Endothelial cell of umbilical vein (primary cell): ENCODE measurements at regions not wholly inside any gene's neighbourhood (a gene's known extent, or its start where the extent isn't known, plus 50 kb on each side); places are given as distances from the start of the nearest gene placed in this dataset.

ENCODE experiments used
- BruUV-seq: library from RNA; stranded (reverse); fragments of 400-500 nt; replicated peaks from 2 replicates; lab custom pipeline; 2021; lab: Mats Ljungman, UMichigan
- CTCF ChIA-PET: fragments of 300-600, 350-600 bp; sonication (Branson Sonifier 250); formaldehyde crosslinking; loops from one replicate; lab custom pipeline; 2021; ENCODE audit warnings: antibody characterized with exemption, inconsistent platforms; lab: Charles Lee
- POLR2A ChIA-PET: fragments of 300-600, 350-600 bp; sonication (Branson Sonifier 250); formaldehyde crosslinking; loops from one replicate; lab custom pipeline; 2021; ENCODE audit warnings: antibody characterized with exemption, inconsistent platforms; lab: Charles Lee
- DNase-seq: peaks from one replicate; pipeline ENCODE4 v3.0.0-alpha.2; 2011; ENCODE audit warnings: low read depth, low spot score
- FAIRE-seq: peaks from 2 replicates; lab custom pipeline; 2011; peaks lifted over from hg19 to GRCh38; lab: Jason Lieb, UNC
- H2AFZ ChIP-seq: 2 replicates; pipeline ENCODE4 v1.6.0; 2012; ENCODE audit warnings: low read depth, low read length, control low read depth, inconsistent platforms
- H3K27ac ChIP-seq: 2 replicates; pipeline ENCODE4 v1.5.1; 2011; ENCODE audit warnings: low read depth, mild to moderate bottlenecking, control low read depth, low read length, moderate library complexity; ENCODE audit not compliant: insufficient read depth
- H3K27me3 ChIP-seq, 2 experiments: 2 replicates each; pipeline versions ENCODE4 v1.6.0 to v1.6.1; 2011; ENCODE audit warnings: low read length in 2 of 2, mixed read lengths in 1 of 2; ENCODE audit not compliant: control insufficient read depth in 2 of 2, insufficient read depth in 2 of 2
- H3K36me3 ChIP-seq, 2 experiments: 2 replicates in 1 of 2; 3 replicates in 1 of 2; pipeline ENCODE4 v1.5.1; 2011; ENCODE audit warnings: low read length in 2 of 2, mild to moderate bottlenecking in 1 of 2, moderate library complexity in 1 of 2; ENCODE audit not compliant: control insufficient read depth in 2 of 2, insufficient read depth in 2 of 2; ENCODE audit errors: extremely low read depth in 1 of 2
- H3K4me1 ChIP-seq: 3 replicates; pipeline ENCODE4 v1.5.1; 2011; ENCODE audit warnings: mild to moderate bottlenecking, low read length; ENCODE audit not compliant: control insufficient read depth, insufficient read depth; ENCODE audit errors: extremely low read depth
- H3K4me2 ChIP-seq: 2 replicates; pipeline ENCODE4 v1.6.1; 2011; ENCODE audit warnings: low read length, control low read depth, mixed read lengths; ENCODE audit not compliant: insufficient read depth
- H3K4me3 ChIP-seq, 3 experiments: fragments of 200-600 bp in 1 of 3; sonication (generic), shearing (Covaris generic) in 1 of 3; replicated peaks in 1 of 3; 2 replicates each; pipeline ENCODE4 v1.5.1; 2011 to 2016; ENCODE audit warnings: control low read depth in 3 of 3, low read length in 3 of 3, mild to moderate bottlenecking in 2 of 3, inconsistent platforms in 1 of 3, low read depth in 1 of 3, moderate library complexity in 1 of 3; ENCODE audit not compliant: insufficient read depth in 1 of 3
- H3K79me2 ChIP-seq: 2 replicates; pipeline ENCODE4 v1.6.0; 2012; ENCODE audit warnings: low read length, inconsistent platforms; ENCODE audit not compliant: control insufficient read depth, insufficient read depth
- H3K9ac ChIP-seq: replicated peaks from 2 replicates; pipeline ENCODE3; 2011; ENCODE audit warnings: low read length, control low read depth; ENCODE audit not compliant: insufficient read depth; ENCODE audit errors: extremely low read depth
- H3K9me1 ChIP-seq: replicated peaks from 3 replicates; pipeline ENCODE4 v1.6.0; 2011; ENCODE audit warnings: mild to moderate bottlenecking, low read length; ENCODE audit not compliant: control insufficient read depth, insufficient read depth; ENCODE audit errors: extremely low read depth
- H3K9me3 ChIP-seq: replicated peaks from 2 replicates; pipeline ENCODE4 v1.5.1; 2012; ENCODE audit warnings: low read length, inconsistent platforms; ENCODE audit not compliant: control insufficient read depth, insufficient read depth
- H4K20me1 ChIP-seq: replicated peaks from 2 replicates; pipeline ENCODE3; 2011; ENCODE audit warnings: mild to moderate bottlenecking, low read length; ENCODE audit not compliant: control insufficient read depth, insufficient read depth; ENCODE audit errors: extremely low read depth
- CTCF ChIP-seq, 2 donors: IDR thresholded peaks; 1 replicate in 1 of 2; 2 replicates in 1 of 2; pipeline ENCODE4 v1.5.1; 2011; ENCODE audit warnings: low read length in 2 of 2, mild to moderate bottlenecking in 2 of 2, moderate library complexity in 2 of 2, control low read depth in 1 of 2, inconsistent platforms in 1 of 2, low read depth in 1 of 2; ENCODE audit not compliant: insufficient read depth in 1 of 2; ENCODE audit errors: extremely low read depth in 1 of 2
- EZH2 ChIP-seq: IDR thresholded peaks from 2 replicates; pipeline ENCODE4 v1.6.1; 2012; ENCODE audit warnings: borderline replicate concordance, low read depth, mild to moderate bottlenecking, moderate library complexity, low read length, inconsistent platforms; ENCODE audit not compliant: severe bottlenecking
- FOS ChIP-seq: IDR thresholded peaks from 2 replicates; pipeline ENCODE4 v1.6.1; 2011; ENCODE audit warnings: mild to moderate bottlenecking, low read length, moderate library complexity, borderline replicate concordance; ENCODE audit not compliant: insufficient read depth
- GATA2 ChIP-seq: IDR thresholded peaks from 2 replicates; pipeline ENCODE4 v1.7.0; 2011; ENCODE audit warnings: low read depth, mild to moderate bottlenecking, moderate library complexity, mixed read lengths, low read length; ENCODE audit not compliant: insufficient read length, insufficient read depth
- JUN ChIP-seq: IDR thresholded peaks from 2 replicates; pipeline ENCODE4 v1.6.1; 2011; ENCODE audit warnings: borderline replicate concordance, low read depth; ENCODE audit not compliant: insufficient read length, insufficient read depth
- MYC ChIP-seq: IDR thresholded peaks from one replicate; pipeline ENCODE4 v1.6.1; 2011; ENCODE audit warnings: mild to moderate bottlenecking, low read depth, low read length
- POLR2A ChIP-seq: IDR thresholded peaks from 2 replicates; pipeline ENCODE4 v1.6.1; 2012; ENCODE audit warnings: low read depth, mild to moderate bottlenecking, control low read depth, low read length
- POLR2AphosphoS5 ChIP-seq: IDR thresholded peaks from 2 replicates; pipeline ENCODE4 v1.6.1; 2012; ENCODE audit warnings: low read depth, mild to moderate bottlenecking, control low read depth, low read length, moderate library complexity; ENCODE audit not compliant: insufficient read depth
- dilution Hi-C: fragments of 300-500 bp; cut with MboI; formaldehyde crosslinking; loops from one replicate; pipeline ENCODE4 v1.15.0; 2019; ENCODE audit warnings: low sequenced_read_pairs; ENCODE audit not compliant: extremely low pct_ligation_motif_present
- intact Hi-C: fragments of 100-400 bp; cut with micrococcal nuclease; formaldehyde crosslinking; loops from one replicate; pipeline ENCODE4 v1.10.0; 2022
- TF ChIP-seq, protein P1 (sequence below): IDR thresholded peaks from 2 replicates; pipeline ENCODE4 v1.6.1; 2011; ENCODE audit not compliant: insufficient read depth, insufficient read length

DNA sequence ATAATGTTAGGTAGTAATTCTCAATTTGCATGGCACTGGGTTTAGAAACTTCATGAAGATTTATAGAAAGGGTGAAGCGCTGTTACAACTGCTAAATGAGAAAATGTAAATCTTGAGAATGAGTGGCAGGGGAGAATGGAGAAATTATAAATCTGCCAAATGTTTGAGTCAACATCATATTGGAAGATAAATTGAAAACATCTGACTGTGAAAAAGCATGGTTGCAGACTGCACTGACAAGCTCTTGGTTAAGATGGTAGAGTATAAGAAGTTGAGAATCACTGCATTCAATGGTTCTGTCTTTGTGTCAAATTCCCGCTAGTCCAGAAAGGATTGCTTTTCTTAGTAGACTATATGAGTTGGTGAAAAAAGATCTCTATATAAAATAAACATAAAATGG, 113.3 kb upstream of the DUSP10 start:
- TF ChIP-seq FOS (no peak), POLR2AphosphoS5 (no peak), MYC (no peak), JUN (no peak), GATA2 (no peak), CTCF (IDR thresholded peaks at IDR 0.05; ENCODE audit: extremely low read depth in 1 of 2, insufficient read depth in 1 of 2, low read depth in 1 of 2, low read length in 2 of 2) (no peak), EZH2 (no peak), POLR2A (no peak)
- TF ChIP-seq, protein P1, sequence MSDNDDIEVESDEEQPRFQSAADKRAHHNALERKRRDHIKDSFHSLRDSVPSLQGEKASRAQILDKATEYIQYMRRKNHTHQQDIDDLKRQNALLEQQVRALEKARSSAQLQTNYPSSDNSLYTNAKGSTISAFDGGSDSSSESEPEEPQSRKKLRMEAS: no peak
- Histone ChIP-seq H3K4me3 (no peak overlapping the region), H4K20me1 (no peaks in the 10 kb centered on the region), H3K36me3 (no peaks in the 10 kb centered on the region), H3K9me3 (no peaks in the 10 kb centered on the region), H3K9me1 (no peaks in the 10 kb centered on the region), H3K4me2 (no peak overlapping the region), H3K9ac (no peak overlapping the region), H3K79me2 (no peaks in the 10 kb centered on the region), H3K27ac (no peak overlapping the region), H3K27me3 (peaks cover 5% of the 10 kb centered on the region in 2 experiments), H3K4me1 (no peaks in the 10 kb centered on the region), H2AFZ (no peak overlapping the region)
- intact Hi-C loops (loop anchor here (2.0 kb wide), 1 partner anchor 14 kb away; no protein-coding TSS in a partner anchor), dilution Hi-C loops (no loop called here)
- ChIA-PET CTCF (interaction anchor here (1.1 kb wide), 2 partner anchors 10 to 113 kb away, joined by 3 to 4 read pairs; partner anchors contain the start of gene DUSP10), POLR2A (no interaction called here)
- FAIRE-seq (no peak), DNase-seq (no peak)
- BruUV-seq: no TSS peak
